ENCODE measurements at regions not wholly inside any gene's neighbourhood (a gene's known extent, or its start where the extent isn't known, plus 50 kb on each side); places are given as distances from the start of the nearest gene placed in this dataset.

DNA sequence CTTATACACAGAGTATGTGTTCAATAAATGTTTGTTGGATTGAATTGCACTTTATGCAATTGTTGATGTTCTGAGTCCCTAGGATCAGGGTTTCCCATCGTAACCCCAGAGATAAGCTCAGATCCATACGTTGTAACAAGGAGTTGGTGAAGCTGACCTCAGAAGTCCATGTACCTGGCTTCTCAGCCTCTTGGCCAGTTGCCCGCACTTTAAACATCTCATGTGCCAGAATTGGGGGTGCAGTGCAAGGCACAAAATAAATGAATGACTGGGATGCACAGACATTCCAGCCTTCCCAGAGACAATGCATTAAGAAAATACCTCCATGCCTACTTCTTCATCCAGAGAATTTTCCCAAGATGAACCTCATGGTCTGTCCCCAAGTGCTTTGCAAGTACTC is 142.9 kb upstream of the IL12A start:
- TF ChIP-seq POLR2A (IDR thresholded peaks at IDR 0.05): no peak
- TF ChIP-seq, protein P1, sequence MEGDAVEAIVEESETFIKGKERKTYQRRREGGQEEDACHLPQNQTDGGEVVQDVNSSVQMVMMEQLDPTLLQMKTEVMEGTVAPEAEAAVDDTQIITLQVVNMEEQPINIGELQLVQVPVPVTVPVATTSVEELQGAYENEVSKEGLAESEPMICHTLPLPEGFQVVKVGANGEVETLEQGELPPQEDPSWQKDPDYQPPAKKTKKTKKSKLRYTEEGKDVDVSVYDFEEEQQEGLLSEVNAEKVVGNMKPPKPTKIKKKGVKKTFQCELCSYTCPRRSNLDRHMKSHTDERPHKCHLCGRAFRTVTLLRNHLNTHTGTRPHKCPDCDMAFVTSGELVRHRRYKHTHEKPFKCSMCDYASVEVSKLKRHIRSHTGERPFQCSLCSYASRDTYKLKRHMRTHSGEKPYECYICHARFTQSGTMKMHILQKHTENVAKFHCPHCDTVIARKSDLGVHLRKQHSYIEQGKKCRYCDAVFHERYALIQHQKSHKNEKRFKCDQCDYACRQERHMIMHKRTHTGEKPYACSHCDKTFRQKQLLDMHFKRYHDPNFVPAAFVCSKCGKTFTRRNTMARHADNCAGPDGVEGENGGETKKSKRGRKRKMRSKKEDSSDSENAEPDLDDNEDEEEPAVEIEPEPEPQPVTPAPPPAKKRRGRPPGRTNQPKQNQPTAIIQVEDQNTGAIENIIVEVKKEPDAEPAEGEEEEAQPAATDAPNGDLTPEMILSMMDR (IDR thresholded peaks at IDR 0.05): no peak
- TF ChIP-seq POLR2AphosphoS5 (IDR thresholded peaks at IDR 0.05): no peak
